Ramos (cell line): ENCODE measurements at regions not wholly inside any gene's neighbourhood (a gene's known extent, or its start where the extent isn't known, plus 50 kb on each side); places are given as distances from the start of the nearest gene placed in this dataset.
"Not testable (repeated sequence)": the region's sequence is repeated elsewhere in the genome, so short reads cannot be mapped to it uniquely, and the experiment has no call there.

Source experiments
- in situ Hi-C: fragments of 300-500 bp; cut with MboI; formaldehyde crosslinking; loops from one replicate; pipeline ENCODE4 v1.14.3; 2022; ENCODE audit warnings: low sequenced_read_pairs; ENCODE audit not compliant: unreplicated experiment

GRCh38 chr7:130844811-130845580 is 111.0 kb upstream of the KLF14 start:
- in situ Hi-C loops = no loop called here

GRCh38 chr7:130845581-130846085 is 111.6 kb upstream of the KLF14 start:
- in situ Hi-C loops = no loop called here

- in situ Hi-C loops = no loop called here
Measured at GRCh38 chr7:130849604-130850003, 115.6 kb upstream of the KLF14 start.

GRCh38 chr7:130850956-130851355 is 116.9 kb upstream of the KLF14 start:
- in situ Hi-C loops = no loop called here

GRCh38 chr7:130852867-130853266 is 118.9 kb upstream of the KLF14 start:
- in situ Hi-C loops = no loop called here

- in situ Hi-C loops = no loop called here
Measured at GRCh38 chr7:130853503-130854279, 119.7 kb upstream of the KLF14 start.

- in situ Hi-C loops = no loop called here
Measured at GRCh38 chr7:130854481-130854880, 120.5 kb upstream of the KLF14 start.

GRCh38 chr7:130856866-130857265 is 122.9 kb upstream of the KLF14 start:
- in situ Hi-C loops = no loop called here

GRCh38 chr7:130860832-130861231 is 126.8 kb upstream of the KLF14 start:
- in situ Hi-C loops = not testable (repeated sequence)

- in situ Hi-C loops = no loop called here
Measured at GRCh38 chr7:130865408-130866236, 131.6 kb upstream of the KLF14 start.

- in situ Hi-C loops = no loop called here
Measured at GRCh38 chr7:130867039-130867438, 133.0 kb upstream of the KLF14 start.

GRCh38 chr7:130867581-130868136 is 133.7 kb upstream of the KLF14 start:
- in situ Hi-C loops = no loop called here

- in situ Hi-C loops = no loop called here
Measured at GRCh38 chr7:130868139-130868538, 134.1 kb upstream of the KLF14 start.

GRCh38 chr7:130869918-130870317 is 135.9 kb upstream of the KLF14 start:
- in situ Hi-C loops = loop anchor here (10.0 kb wide), 1 partner anchor 645 kb away; no protein-coding TSS in a partner anchor

- in situ Hi-C loops = loop anchor here (10.0 kb wide), 1 partner anchor 642 kb away; no protein-coding TSS in a partner anchor
Measured at GRCh38 chr7:130872341-130872740, 138.3 kb upstream of the KLF14 start.

GRCh38 chr7:130872756-130873448 is 138.9 kb upstream of the KLF14 start:
- in situ Hi-C loops = loop anchor here (10.0 kb wide), 1 partner anchor 642 kb away; no protein-coding TSS in a partner anchor

GRCh38 chr7:130874071-130874915 is 140.3 kb upstream of the KLF14 start:
- in situ Hi-C loops = loop anchor here (10.0 kb wide), 1 partner anchor 641 kb away; no protein-coding TSS in a partner anchor

GRCh38 chr7:130875265-130875741 is 141.3 kb upstream of the KLF14 start:
- in situ Hi-C loops = loop anchor here (10.0 kb wide), 1 partner anchor 639 kb away; no protein-coding TSS in a partner anchor
